Mesenchymal stem cell (in vitro differentiated cells and primary cell): ENCODE measurements at regions not wholly inside any gene's neighbourhood (a gene's known extent, or its start where the extent isn't known, plus 50 kb on each side); places are given as distances from the start of the nearest gene placed in this dataset.

Experiments
- DNase-seq: peaks from one replicate; pipeline ENCODE4 v3.0.0-alpha.2; 2013
- H2AFZ ChIP-seq: one replicate; pipeline ENCODE4 v1.6.1; 2013; ENCODE audit warnings: low read depth, mild to moderate bottlenecking, control low read depth, inconsistent platforms, low read length, moderate library complexity
- H2AK5ac ChIP-seq: 2 replicates; pipeline ENCODE4 v1.6.1; 2013; ENCODE audit warnings: low read length, moderate library complexity, mild to moderate bottlenecking, inconsistent platforms; ENCODE audit not compliant: severe bottlenecking
- H2BK120ac ChIP-seq: one replicate; pipeline ENCODE4 v1.6.1; 2013; ENCODE audit warnings: low read depth, mild to moderate bottlenecking, inconsistent platforms, low read length, moderate library complexity
- H2BK12ac ChIP-seq, 2 experiments: one replicate each; pipeline ENCODE4 v1.6.1; 2013; ENCODE audit warnings: inconsistent platforms in 2 of 2, low read length in 2 of 2, mild to moderate bottlenecking in 2 of 2, moderate library complexity in 2 of 2, control low read depth in 1 of 2
- H2BK15ac ChIP-seq: one replicate; pipeline ENCODE4 v1.6.1; 2013; ENCODE audit warnings: mild to moderate bottlenecking, low read depth, inconsistent platforms; ENCODE audit not compliant: poor library complexity, severe bottlenecking
- H2BK5ac ChIP-seq: 2 replicates; pipeline ENCODE4 v1.6.1; 2013; ENCODE audit warnings: low read depth, mild to moderate bottlenecking, low read length, control low read depth, inconsistent platforms; ENCODE audit not compliant: poor library complexity, severe bottlenecking
- H3K14ac ChIP-seq, 2 experiments: one replicate each; pipeline ENCODE4 v1.6.1; 2013; ENCODE audit warnings: inconsistent platforms in 2 of 2, low read length in 2 of 2, control low read depth in 1 of 2, mild to moderate bottlenecking in 1 of 2, moderate library complexity in 1 of 2
- H3K18ac ChIP-seq, 2 experiments: one replicate each; pipeline ENCODE4 v1.6.1; 2013; ENCODE audit warnings: inconsistent platforms in 2 of 2, low read length in 2 of 2, control low read depth in 1 of 2, low read depth in 1 of 2, mild to moderate bottlenecking in 1 of 2
- H3K23ac ChIP-seq, 2 experiments: one replicate each; pipeline ENCODE4 v1.6.1; 2013; ENCODE audit warnings: inconsistent platforms in 2 of 2, low read length in 2 of 2, mild to moderate bottlenecking in 2 of 2, moderate library complexity in 2 of 2, control low read depth in 1 of 2
- H3K27ac ChIP-seq: 2 replicates; pipeline ENCODE4 v1.5.1; 2013; ENCODE audit warnings: mild to moderate bottlenecking, moderate library complexity, low read length, control low read depth, inconsistent platforms; ENCODE audit not compliant: poor library complexity, severe bottlenecking
- H3K27me3 ChIP-seq, 2 experiments: 2 replicates each; pipeline versions ENCODE4 v1.6.1 to v1.7.0; 2013; ENCODE audit warnings: low read length in 2 of 2, mild to moderate bottlenecking in 2 of 2, moderate library complexity in 2 of 2, control low read depth in 1 of 2, inconsistent platforms in 1 of 2; ENCODE audit not compliant: control insufficient read depth in 1 of 2, insufficient read depth in 1 of 2
- H3K36me3 ChIP-seq, 2 experiments: 2 replicates each; pipeline versions ENCODE4 v1.6.1 to v1.7.0; 2013; ENCODE audit warnings: low read length in 2 of 2, control low read depth in 1 of 2, inconsistent platforms in 1 of 2, low read depth in 1 of 2, mild to moderate bottlenecking in 1 of 2; ENCODE audit not compliant: insufficient read depth in 2 of 2, control insufficient read depth in 1 of 2
- H3K4ac ChIP-seq, 2 experiments: one replicate each; pipeline ENCODE4 v1.6.1; 2013; ENCODE audit warnings: inconsistent platforms in 2 of 2, low read length in 2 of 2, mild to moderate bottlenecking in 2 of 2, moderate library complexity in 2 of 2, control low read depth in 1 of 2, low read depth in 1 of 2
- H3K4me1 ChIP-seq: 2 replicates; pipeline ENCODE4 v1.6.1; 2013; ENCODE audit warnings: low read depth, low read length, control low read depth; ENCODE audit not compliant: control insufficient read depth, insufficient read depth
- H3K4me2 ChIP-seq: 2 replicates; pipeline ENCODE4 v1.6.1; 2013; ENCODE audit warnings: low read length, mild to moderate bottlenecking, inconsistent platforms; ENCODE audit not compliant: poor library complexity, severe bottlenecking
- H3K4me3 ChIP-seq, 2 experiments: 2 replicates each; pipeline versions ENCODE4 v1.5.1 to v1.7.0; 2013; ENCODE audit warnings: low read length in 2 of 2, mild to moderate bottlenecking in 2 of 2, control low read depth in 1 of 2, low read depth in 1 of 2; ENCODE audit not compliant: insufficient read depth in 1 of 2
- H3K79me1 ChIP-seq: replicated peaks from 2 replicates; pipeline ENCODE4 v1.6.1; 2013; ENCODE audit warnings: mild to moderate bottlenecking, control low read depth, low read length, inconsistent platforms; ENCODE audit not compliant: poor library complexity, severe bottlenecking
- H3K9ac ChIP-seq: 2 replicates; pipeline ENCODE4 v1.7.0; 2013; ENCODE audit warnings: mild to moderate bottlenecking, low read length, moderate library complexity
- H3K9me3 ChIP-seq: 2 replicates; pipeline ENCODE4 v1.7.0; 2013; ENCODE audit warnings: mild to moderate bottlenecking, low read length; ENCODE audit not compliant: control insufficient read depth
- H4K8ac ChIP-seq: one replicate; pipeline ENCODE4 v1.6.1; 2013; ENCODE audit warnings: inconsistent platforms, mild to moderate bottlenecking, low read length, moderate library complexity
- H4K91ac ChIP-seq: one replicate; pipeline ENCODE4 v1.6.1; 2013; ENCODE audit warnings: mild to moderate bottlenecking, low read length, inconsistent platforms
- WGBS: methylation state at CpG from one replicate; pipeline ENCODE4 v1.1.7; 2013; ENCODE audit warnings: mixed read lengths; 5-methylcytosine and 5-hydroxymethylcytosine counted together

- Histone ChIP-seq H3K4ac (no peak overlapping the region), H3K14ac (no peak overlapping the region), H3K18ac (no peak overlapping the region), H3K9ac (no peak overlapping the region), H2BK12ac (no peak overlapping the region), H4K91ac (no peak overlapping the region), H2AK5ac (no peak overlapping the region), H3K9me3 (no peaks in the 10 kb centered on the region), H3K4me2 (no peak overlapping the region), H2AFZ (no peak overlapping the region), H3K36me3 (no peaks in the 10 kb centered on the region), H4K8ac (no peak overlapping the region), H3K27ac (no peak overlapping the region), H3K4me1 (no peaks in the 10 kb centered on the region), H3K23ac (no peak overlapping the region), H2BK5ac (no peak overlapping the region), H2BK15ac (no peak overlapping the region), H3K79me1 (no peaks in the 10 kb centered on the region), H2BK120ac (no peak overlapping the region), H3K4me3 (no peak overlapping the region), H3K27me3 (no peaks in the 10 kb centered on the region)
- WGBS: 84% methylated on average over 2 of the region's 2 CpGs
- DNase-seq: no peak
Observed at GRCh38 chr3:89859757-89860156, 752.3 kb downstream of the EPHA3 start.

GRCh38 chr3:89867286-89867685 is 759.9 kb downstream of the EPHA3 start:
- H4K91ac ChIP-seq: no peak overlapping the region
- H2AFZ ChIP-seq: no peak overlapping the region
- H2AK5ac ChIP-seq: no peak overlapping the region
- no peak overlapping the region for H3K18ac ChIP-seq
- H4K8ac ChIP-seq: no peak overlapping the region
- no peak for DNase-seq
- no peaks in the 10 kb centered on the region for H3K27me3 ChIP-seq
- H2BK120ac ChIP-seq: no peak overlapping the region
- no peak overlapping the region for H3K9ac ChIP-seq
- no peaks in the 10 kb centered on the region for H3K79me1 ChIP-seq
- H3K9me3 ChIP-seq: no peaks in the 10 kb centered on the region
- H3K27ac ChIP-seq: no peak overlapping the region
- no peak overlapping the region for H3K23ac ChIP-seq
- no peaks in the 10 kb centered on the region for H3K36me3 ChIP-seq
- H3K14ac ChIP-seq: no peak overlapping the region
- H3K4ac ChIP-seq: no peak overlapping the region
- H3K4me2 ChIP-seq: no peak overlapping the region
- H3K4me3 ChIP-seq: no peak overlapping the region
- no peaks in the 10 kb centered on the region for H3K4me1 ChIP-seq
- no peak overlapping the region for H2BK12ac ChIP-seq
- no peak overlapping the region for H2BK15ac ChIP-seq
- H2BK5ac ChIP-seq: no peak overlapping the region
- 100% methylated on average over 1 of the region's 1 CpG for WGBS

- Histone ChIP-seq H2BK15ac (no peak overlapping the region), H3K27me3 (no peaks in the 10 kb centered on the region), H2BK5ac (no peak overlapping the region), H3K9ac (no peak overlapping the region), H4K8ac (no peak overlapping the region), H4K91ac (peak overlapping the region; percentile 7), H3K4me1 (no peaks in the 10 kb centered on the region), H3K4me3 (no peak overlapping the region), H3K79me1 (no peaks in the 10 kb centered on the region), H2BK12ac (no peak overlapping the region), H3K9me3 (no peaks in the 10 kb centered on the region), H3K23ac (no peak overlapping the region), H3K14ac (no peak overlapping the region), H3K36me3 (no peaks in the 10 kb centered on the region), H3K4ac (no peak overlapping the region), H3K18ac (no peak overlapping the region), H2AFZ (no peak overlapping the region), H2AK5ac (no peak overlapping the region), H2BK120ac (no peak overlapping the region), H3K4me2 (no peak overlapping the region), H3K27ac (no peak overlapping the region)
- 90% methylated on average over 3 of the region's 3 CpGs for WGBS
- no peak for DNase-seq
Observed at GRCh38 chr3:89876116-89876515, 768.7 kb downstream of the EPHA3 start.

GRCh38 chr3:89877230-89877629 is 769.8 kb downstream of the EPHA3 start:
- H3K27ac ChIP-seq: no peak overlapping the region
- WGBS: 72% methylated on average over 2 of the region's 2 CpGs
- H2BK120ac ChIP-seq: no peak overlapping the region
- no peak overlapping the region for H3K23ac ChIP-seq
- H2AK5ac ChIP-seq: no peak overlapping the region
- H3K14ac ChIP-seq: no peak overlapping the region
- no peak overlapping the region for H2AFZ ChIP-seq
- H2BK12ac ChIP-seq: no peak overlapping the region
- no peak overlapping the region for H2BK5ac ChIP-seq
- H3K36me3 ChIP-seq: no peaks in the 10 kb centered on the region
- H3K9me3 ChIP-seq: no peaks in the 10 kb centered on the region
- H3K18ac ChIP-seq: no peak overlapping the region
- no peak overlapping the region for H4K91ac ChIP-seq
- no peaks in the 10 kb centered on the region for H3K27me3 ChIP-seq
- no peak overlapping the region for H3K4ac ChIP-seq
- no peaks in the 10 kb centered on the region for H3K4me1 ChIP-seq
- no peak for DNase-seq
- H3K79me1 ChIP-seq: no peaks in the 10 kb centered on the region
- H3K4me2 ChIP-seq: no peak overlapping the region
- H3K4me3 ChIP-seq: no peak overlapping the region
- H3K9ac ChIP-seq: no peak overlapping the region
- no peak overlapping the region for H2BK15ac ChIP-seq
- no peak overlapping the region for H4K8ac ChIP-seq
